Vagina (tissue), 2 donors: ENCODE measurements at regions not wholly inside any gene's neighbourhood (a gene's known extent, or its start where the extent isn't known, plus 50 kb on each side); places are given as distances from the start of the nearest gene placed in this dataset.

Experiments used
- CTCF ChIP-seq, 3 experiments: fragments of 450-650 bp in 2 of 3; fragments of 200-600 bp in 1 of 3; sonication (generic) in 1 of 3; IDR thresholded peaks; one replicate each; pipeline ENCODE4 v1.5.1; 2017 to 2019; ENCODE audit warnings: antibody characterized with exemption in 3 of 3, mild to moderate bottlenecking in 2 of 3, moderate library complexity in 2 of 3
- POLR2A ChIP-seq, 2 donors: fragments of 450-650 bp; IDR thresholded peaks; one replicate each; pipeline ENCODE4 v1.6.1; 2017; ENCODE audit warnings: antibody characterized with exemption in 2 of 2, mild to moderate bottlenecking in 2 of 2, moderate library complexity in 2 of 2
- POLR2AphosphoS5 ChIP-seq, 2 donors: sonication (generic); formaldehyde crosslinking; IDR thresholded peaks; one replicate each; pipeline ENCODE4 v1.9.0; 2017; ENCODE audit warnings: antibody characterized with exemption in 2 of 2, mild to moderate bottlenecking in 2 of 2, low read depth in 1 of 2; ENCODE audit not compliant: insufficient read depth in 1 of 2

- TF ChIP-seq CTCF (IDR thresholded peaks at IDR 0.05) = no peak
- no peak for TF ChIP-seq POLR2A (IDR thresholded peaks at IDR 0.05)
- no peak for TF ChIP-seq POLR2AphosphoS5 (IDR thresholded peaks at IDR 0.05; ENCODE audit: insufficient read depth in 1 of 2, low read depth in 1 of 2)
Measured at GRCh38 chr14:86013641-86014040, 483.7 kb downstream of the FLRT2 start.
